Motor neuron (in vitro differentiated cells): ENCODE measurements at regions not wholly inside any gene's neighbourhood (a gene's known extent, or its start where the extent isn't known, plus 50 kb on each side); places are given as distances from the start of the nearest gene placed in this dataset.
A peak's percentile ranks its signal among the peaks of the same experiment; 100 is the strongest.

Experiments used
- ATAC-seq, 8 experiments: fragments of 200-7000 bp; cut with Tn5 transposase; replicated peaks in 6 of 8; 2 replicates each; pipeline ENCODE4 v1.8.0; 2021; ENCODE audit warnings: mild to moderate bottlenecking in 8 of 8, moderate library complexity in 8 of 8
- H3K27ac ChIP-seq, 2 donors: fragments of 250-450 bp; sonication (Bioruptor Pico); 2 replicates each; pipeline ENCODE4 v1.9.0; 2021; ENCODE audit warnings: antibody characterized with exemption in 2 of 2, mild to moderate bottlenecking in 2 of 2, moderate library complexity in 1 of 2
- H3K4me1 ChIP-seq, 2 donors: fragments of 250-450 bp; sonication (Bioruptor Pico); replicated peaks in 1 of 2; 2 replicates each; pipeline ENCODE4 v1.6.1; 2021; ENCODE audit warnings: antibody characterized with exemption in 2 of 2, mild to moderate bottlenecking in 2 of 2, moderate library complexity in 1 of 2
- H3K4me3 ChIP-seq, 5 donors: fragments of 250-450 bp; sonication (Bioruptor Pico); 2 replicates each; pipeline ENCODE4 v1.9.0; 2021; ENCODE audit warnings: antibody characterized with exemption in 5 of 5, mild to moderate bottlenecking in 5 of 5, moderate library complexity in 4 of 5
- WGBS, 10 experiments: fragments of 450-650 bp; shearing (Covaris generic); methylation state at CpG; one replicate each; pipeline ENCODE4 v1.0.0; 2022; 5-methylcytosine and 5-hydroxymethylcytosine counted together
- in situ Hi-C, 9 experiments: fragments of 400-800 bp; cut with MboI; loops; one replicate each; pipeline ENCODE4 v1.15.0; 2021; ENCODE audit warnings: low sequenced_read_pairs in 9 of 9, low pct_unique_long_range_greater_than_20kb in 2 of 9; ENCODE audit not compliant: unreplicated experiment in 9 of 9

- peaks cover 16 to 18% of the 10 kb centered on the region in 2 donors for H3K4me1 ChIP-seq
- in situ Hi-C loops, result no loop called here
- ATAC-seq, result peak; percentile 59 to 92 (median 71)
- H3K27ac ChIP-seq, result no peak overlapping the region
- WGBS, 10 experiments, result 3 to 87% (median 38%) methylated on average over 3 to 8 of the region's 8 CpGs; no CpG with 5 or more reads in 1 of the 10 experiments
- H3K4me3 ChIP-seq, result no peak overlapping the region
These were observed 139.0 kb downstream of the PXDC1 start for GRCh38 chr6:3612341-3613041.

- ATAC-seq, result no peak
- H3K4me3 ChIP-seq, result no peak overlapping the region
- H3K4me1 ChIP-seq, result peaks cover 16 to 18% of the 10 kb centered on the region in 2 donors
- in situ Hi-C loops, result no loop called here
- H3K27ac ChIP-seq, result no peak overlapping the region
- WGBS, 10 experiments, result 70 to 100% (median 88%) methylated on average over 1 to 7 of the region's 7 CpGs; no CpG with 5 or more reads in 2 of the 10 experiments
These were observed 140.6 kb downstream of the PXDC1 start for GRCh38 chr6:3610921-3611320.

GRCh38 chr6:3610206-3610605 is 141.3 kb downstream of the PXDC1 start:
- in situ Hi-C loops, result no loop called here
- H3K4me3 ChIP-seq, result no peak overlapping the region
- H3K4me1 ChIP-seq, result peaks cover 16 to 18% of the 10 kb centered on the region in 2 donors
- whole genome bisulfite sequencing, 10 experiments, result 14 to 94% (median 77%) methylated on average over 2 to 5 of the region's 5 CpGs; no CpG with 5 or more reads in 5 of the 10 experiments
- ATAC-seq, result peak in 6 of 8 experiments; percentile 47 to 82 (median 78)
- H3K27ac ChIP-seq, result no peak overlapping the region

- Histone ChIP-seq H3K27ac (no peak overlapping the region), H3K4me3 (no peak overlapping the region)
- no peak for ATAC-seq
These were observed 142.1 kb downstream of the PXDC1 start for GRCh38 chr6:3609388-3609787.

GRCh38 chr6:3608159-3608558 is 143.4 kb downstream of the PXDC1 start:
- Histone ChIP-seq H3K27ac (no peak overlapping the region), H3K4me1 (peaks cover 16 to 18% of the 10 kb centered on the region in 2 donors), H3K4me3 (no peak overlapping the region)
- WGBS, 10 experiments, result 60 to 92% (median 78%) methylated on average over 2 to 10 of the region's 10 CpGs; no CpG with 5 or more reads in 4 of the 10 experiments
- no peak for ATAC-seq
- in situ Hi-C loops, result no loop called here

More at GRCh38 chr6:3609388-3609787, 142.1 kb downstream of the PXDC1 start:
- in situ Hi-C loops, result no loop called here
- H3K4me1 ChIP-seq, result peaks cover 16 to 18% of the 10 kb centered on the region in 2 donors
- WGBS, 10 experiments, result 70 to 100% (median 89%) methylated on average over 2 to 3 of the region's 3 CpGs; no CpG with 5 or more reads in 5 of the 10 experiments

- H3K4me1 ChIP-seq, result peaks cover 12 to 14% of the 10 kb centered on the region in 2 donors
- WGBS, 10 experiments, result 50 to 98% (median 90%) methylated on average over 2 to 6 of the region's 8 CpGs; no CpG with 5 or more reads in 5 of the 10 experiments
- H3K4me3 ChIP-seq, result no peak overlapping the region
- no peak overlapping the region for H3K27ac ChIP-seq
- in situ Hi-C loops, result no loop called here
- no peak for ATAC-seq
These were observed 143.9 kb downstream of the PXDC1 start for GRCh38 chr6:3607599-3607998.

GRCh38 chr6:3607171-3607570 is 144.3 kb downstream of the PXDC1 start:
- ATAC-seq, result no peak
- in situ Hi-C loops, result no loop called here
- WGBS, 10 experiments, result 80 to 100% (median 96%) methylated on average over 1 to 2 of the region's 4 CpGs; no CpG with 5 or more reads in 6 of the 10 experiments
- Histone ChIP-seq H3K27ac (no peak overlapping the region), H3K4me3 (no peak overlapping the region), H3K4me1 (peaks cover 9 to 11% of the 10 kb centered on the region in 2 donors)

GRCh38 chr6:3603340-3604130 is 146.7 kb upstream of the SLC22A23 start:
- Histone ChIP-seq H3K4me1 (no peaks in the 10 kb centered on the region), H3K27ac (no peak overlapping the region), H3K4me3 (no peak overlapping the region)
- in situ Hi-C loops, result no loop called here
- 100% methylated on average over 1 of the region's 5 CpGs; no CpG with 5 or more reads in 9 of the 10 experiments for WGBS, 10 experiments
- peak in 3 of 8 experiments; percentile 12 to 75 (median 42) for ATAC-seq

- WGBS, 10 experiments, result 71 to 100% (median 96%) methylated on average over 1 to 3 of the region's 3 CpGs
- in situ Hi-C loops, result no loop called here
These were observed 144.7 kb upstream of the SLC22A23 start for GRCh38 chr6:3601570-3601969.

GRCh38 chr6:3597500-3598064 is 140.7 kb upstream of the SLC22A23 start:
- 40 to 100% (median 92%) methylated on average over 1 to 4 of the region's 4 CpGs for WGBS, 10 experiments

More at GRCh38 chr6:3601570-3601969, 144.7 kb upstream of the SLC22A23 start:
- no peak for ATAC-seq
- Histone ChIP-seq H3K27ac (no peak overlapping the region), H3K4me1 (no peaks in the 10 kb centered on the region), H3K4me3 (no peak overlapping the region)

GRCh38 chr6:3596766-3597165 is 139.9 kb upstream of the SLC22A23 start:
- 40 to 85% (median 66%) methylated on average over 1 to 6 of the region's 6 CpGs; no CpG with 5 or more reads in 1 of the 10 experiments for WGBS, 10 experiments
- in situ Hi-C loops, result no loop called here
- no peak overlapping the region for H3K4me3 ChIP-seq
- H3K27ac ChIP-seq, result no peak overlapping the region
- H3K4me1 ChIP-seq, result no peaks in the 10 kb centered on the region
- ATAC-seq, result peak in 2 of 8 experiments; percentile 29 to 38

More at GRCh38 chr6:3597500-3598064, 140.7 kb upstream of the SLC22A23 start:
- H3K27ac ChIP-seq, result no peak overlapping the region
- in situ Hi-C loops, result no loop called here
- no peaks in the 10 kb centered on the region for H3K4me1 ChIP-seq
- ATAC-seq, result peak in 3 of 8 experiments; percentile 14 to 96 (median 57)
- H3K4me3 ChIP-seq, result no peak overlapping the region

GRCh38 chr6:3594201-3594600 is 137.4 kb upstream of the SLC22A23 start:
- WGBS, 10 experiments, result 71 to 100% (median 100%) methylated on average over 1 of the region's 2 CpGs; no CpG with 5 or more reads in 5 of the 10 experiments
- no peaks in the 10 kb centered on the region for H3K4me1 ChIP-seq
- in situ Hi-C loops, result no loop called here
- H3K4me3 ChIP-seq, result no peak overlapping the region
- no peak for ATAC-seq
- H3K27ac ChIP-seq, result no peak overlapping the region

- H3K27ac ChIP-seq, result no peak overlapping the region
- no peak overlapping the region for H3K4me3 ChIP-seq
- in situ Hi-C loops, result no loop called here
- no peak for ATAC-seq
- 89 to 100% (median 100%) methylated on average over 1 to 6 of the region's 6 CpGs for WGBS, 10 experiments
- no peaks in the 10 kb centered on the region for H3K4me1 ChIP-seq
These were observed 136.3 kb upstream of the SLC22A23 start for GRCh38 chr6:3593161-3593560.
